ENCODE measurements at regions not wholly inside any gene's neighbourhood (a gene's known extent, or its start where the extent isn't known, plus 50 kb on each side); places are given as distances from the start of the nearest gene placed in this dataset.

DNA sequence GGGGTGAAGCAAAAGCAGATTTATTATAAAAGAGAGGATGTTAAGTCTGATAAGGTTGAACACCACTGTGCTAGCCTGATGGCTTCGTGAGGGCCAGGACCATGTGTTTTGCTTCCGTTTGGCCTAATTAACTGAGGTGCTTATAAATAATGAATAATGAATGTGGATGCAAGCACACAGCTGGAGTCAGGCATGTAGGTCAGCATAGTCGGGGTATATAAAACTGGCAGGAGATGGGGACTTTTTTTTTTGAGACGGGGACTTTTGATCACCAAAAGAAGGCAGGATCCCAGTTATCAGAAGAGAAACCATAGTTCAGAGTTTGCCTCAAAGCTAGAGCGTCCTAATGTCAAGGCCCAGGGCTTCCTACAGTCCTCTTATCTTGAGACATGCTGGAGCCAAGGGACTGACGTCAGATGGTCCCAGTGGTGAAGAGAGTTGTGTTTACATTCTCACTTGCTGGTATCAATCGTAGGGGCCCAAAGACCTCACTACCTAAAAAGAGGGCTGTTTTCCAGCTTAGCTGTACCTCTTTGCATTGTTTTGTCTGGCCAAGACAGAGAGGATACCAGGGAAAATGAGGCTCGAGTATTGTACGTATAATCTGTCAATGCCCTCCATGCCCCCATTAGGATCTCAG is 50.4 kb downstream of the RTL9 start:
- DNase-seq (ENCODE audit: low spot score): no peak

GRCh38 chrX:110409925-110410324 is 51.3 kb downstream of the RTL9 start:
- peak; percentile 6 for DNase-seq (ENCODE audit: low spot score)

GRCh38 chrX:110410603-110411002 is 52.0 kb downstream of the RTL9 start:
- DNase-seq (ENCODE audit: low spot score): no peak

DNA sequence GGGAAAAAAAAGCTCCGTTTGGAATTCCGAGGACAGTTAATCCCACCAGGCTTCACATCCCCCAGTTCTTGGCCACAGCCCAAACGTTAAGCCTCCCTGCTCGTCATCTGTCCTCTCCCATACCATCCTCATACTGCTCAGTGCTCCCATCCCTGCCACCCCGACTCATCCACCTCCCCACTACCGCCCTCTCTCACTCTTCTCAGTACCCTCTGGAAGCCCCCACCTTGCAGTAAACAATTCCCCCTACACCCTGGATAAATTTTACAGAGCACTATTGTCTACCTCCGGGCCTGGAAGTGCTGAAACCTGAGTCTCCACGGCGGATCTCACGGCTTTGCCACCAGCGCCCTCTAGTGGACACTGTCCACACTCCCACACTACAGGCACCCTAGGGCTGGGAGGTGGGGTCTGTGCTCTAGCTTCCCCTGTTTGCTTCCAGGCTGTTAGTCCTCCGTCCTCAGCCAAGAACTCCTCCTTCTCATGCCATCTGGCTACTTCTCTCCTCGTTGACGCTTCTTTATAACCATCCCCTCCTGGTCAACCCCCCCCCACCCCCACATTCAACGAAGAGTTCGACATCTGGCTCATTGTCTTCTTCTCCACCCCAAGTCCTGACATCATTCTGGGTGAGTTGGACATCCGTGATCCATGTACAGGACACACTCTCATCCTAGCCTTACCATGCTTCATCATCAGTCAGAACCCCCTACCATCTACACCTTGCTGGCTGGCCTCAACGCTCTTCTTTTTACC is 54.5 kb downstream of the RTL9 start:
- DNase-seq (ENCODE audit: low spot score): peak; percentile 74

GRCh38 chrX:110413727-110414124 is 55.1 kb downstream of the RTL9 start:
- no peak for DNase-seq (ENCODE audit: low spot score)

DNA sequence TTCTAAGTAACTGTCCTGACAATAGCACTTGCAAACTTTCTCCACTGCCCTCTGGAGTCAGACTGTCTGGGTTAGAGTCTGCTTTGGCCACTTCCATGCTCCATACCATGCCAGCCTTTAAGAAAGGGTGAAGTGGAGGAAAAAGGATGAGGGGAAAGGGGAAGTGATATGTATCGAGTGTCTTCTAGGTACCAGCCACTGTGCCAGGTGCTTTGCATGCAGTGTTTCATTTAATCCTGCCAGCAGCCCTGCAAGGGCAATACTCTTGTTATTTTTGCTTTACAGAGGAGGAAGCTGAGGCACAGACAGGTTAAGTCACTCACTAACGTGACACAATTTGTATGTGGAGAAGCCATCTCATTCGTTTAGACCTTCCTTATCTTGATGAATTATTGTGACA is 55.6 kb downstream of the RTL9 start:
- DNase-seq (ENCODE audit: low spot score): no peak

DNA sequence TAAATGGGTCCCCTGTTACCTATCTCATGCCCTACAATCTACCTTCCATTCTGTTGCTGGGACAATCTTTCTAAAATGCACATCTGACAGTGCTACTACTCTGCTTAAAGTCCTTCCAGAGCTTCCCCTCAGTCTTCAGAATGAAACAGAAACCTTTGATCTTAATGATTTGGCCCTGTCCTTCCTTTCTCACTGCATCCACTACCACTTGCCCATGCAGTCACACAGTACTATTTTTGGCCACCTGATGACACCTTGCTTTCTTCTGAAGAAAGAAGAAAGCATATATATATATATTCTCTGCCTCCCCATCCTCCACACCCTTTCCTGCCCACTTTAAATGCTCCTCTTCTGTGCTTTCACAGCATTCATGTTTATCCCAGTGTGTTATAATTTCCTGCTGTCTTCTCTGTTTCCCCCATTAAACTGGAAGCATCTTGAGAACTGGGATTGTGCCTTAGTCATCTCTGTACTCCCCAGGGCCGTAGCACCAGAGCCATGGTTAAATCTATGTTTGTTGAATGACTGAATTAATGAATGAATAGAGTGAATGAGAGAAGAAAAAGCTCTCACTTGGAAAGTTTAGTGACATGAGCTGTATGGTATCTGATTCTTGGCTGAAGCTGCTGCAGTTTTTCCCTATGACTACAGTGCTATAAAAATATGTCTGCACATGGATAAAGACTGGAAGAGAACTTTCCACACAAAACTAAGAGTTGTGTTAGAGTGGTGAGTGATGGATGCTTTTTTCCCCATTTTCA is 56.2 kb downstream of the RTL9 start:
- DNase-seq (ENCODE audit: low spot score): no peak

DNA sequence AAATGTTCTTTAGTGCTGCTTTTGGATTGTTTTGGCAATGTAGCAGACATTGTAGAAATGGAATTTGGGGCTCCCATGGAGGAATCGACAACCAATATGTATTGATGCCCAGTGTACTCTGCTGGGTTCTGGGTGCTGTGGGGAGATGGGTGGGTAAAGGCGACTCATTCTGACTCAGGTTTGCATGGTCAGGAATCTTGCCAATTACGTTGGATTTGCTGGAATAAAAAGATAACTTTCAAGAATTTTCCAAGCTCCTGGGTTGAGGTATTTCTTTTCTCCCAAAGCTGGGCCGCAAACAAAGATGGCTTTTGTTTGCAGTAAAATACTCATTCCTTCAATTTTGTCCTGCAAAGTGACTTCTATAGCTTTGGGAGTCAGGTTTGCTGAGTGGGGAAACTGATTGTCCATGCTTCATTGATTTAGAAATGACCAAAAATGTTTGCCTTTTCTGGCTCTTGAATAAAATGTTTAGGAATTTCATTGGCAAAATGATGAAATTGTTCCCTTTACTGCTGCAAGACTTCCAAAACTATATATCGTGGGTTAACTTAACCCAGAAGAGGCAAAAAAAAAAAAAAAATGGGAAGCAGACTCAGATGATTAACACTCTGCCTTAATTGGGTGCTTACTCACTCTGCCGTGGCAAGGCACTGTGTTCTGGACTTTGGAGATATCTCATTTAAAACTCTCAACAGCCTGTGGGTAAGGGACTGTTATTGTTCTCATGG is 57.0 kb downstream of the RTL9 start:
- no peak for DNase-seq (ENCODE audit: low spot score)

GRCh38 chrX:110417128-110417527 is 58.5 kb downstream of the RTL9 start:
- no peak for DNase-seq (ENCODE audit: low spot score)

GRCh38 chrX:110418316-110419235 is 59.9 kb downstream of the RTL9 start:
- DNase-seq (ENCODE audit: low spot score): no peak

DNA sequence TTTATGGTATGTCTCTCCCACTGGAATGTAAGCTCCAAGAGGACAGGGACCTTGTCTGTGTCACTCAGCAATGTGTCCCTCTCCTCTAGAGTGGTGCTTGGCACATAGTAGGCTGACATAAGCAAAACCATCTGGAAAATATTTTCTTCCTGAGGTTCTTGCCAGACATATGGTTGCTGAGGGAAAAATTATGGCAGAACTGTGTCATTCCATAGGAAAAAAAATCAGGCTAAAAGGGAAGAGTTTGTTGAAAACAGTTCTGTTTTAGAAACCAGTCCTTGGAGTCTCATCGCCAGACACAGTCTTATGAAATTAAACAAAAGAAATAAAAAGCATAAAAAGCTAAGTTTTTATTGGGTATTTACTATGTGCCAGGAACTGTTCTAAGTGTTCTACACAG is 60.9 kb downstream of the RTL9 start:
- no peak for DNase-seq (ENCODE audit: low spot score)

DNA sequence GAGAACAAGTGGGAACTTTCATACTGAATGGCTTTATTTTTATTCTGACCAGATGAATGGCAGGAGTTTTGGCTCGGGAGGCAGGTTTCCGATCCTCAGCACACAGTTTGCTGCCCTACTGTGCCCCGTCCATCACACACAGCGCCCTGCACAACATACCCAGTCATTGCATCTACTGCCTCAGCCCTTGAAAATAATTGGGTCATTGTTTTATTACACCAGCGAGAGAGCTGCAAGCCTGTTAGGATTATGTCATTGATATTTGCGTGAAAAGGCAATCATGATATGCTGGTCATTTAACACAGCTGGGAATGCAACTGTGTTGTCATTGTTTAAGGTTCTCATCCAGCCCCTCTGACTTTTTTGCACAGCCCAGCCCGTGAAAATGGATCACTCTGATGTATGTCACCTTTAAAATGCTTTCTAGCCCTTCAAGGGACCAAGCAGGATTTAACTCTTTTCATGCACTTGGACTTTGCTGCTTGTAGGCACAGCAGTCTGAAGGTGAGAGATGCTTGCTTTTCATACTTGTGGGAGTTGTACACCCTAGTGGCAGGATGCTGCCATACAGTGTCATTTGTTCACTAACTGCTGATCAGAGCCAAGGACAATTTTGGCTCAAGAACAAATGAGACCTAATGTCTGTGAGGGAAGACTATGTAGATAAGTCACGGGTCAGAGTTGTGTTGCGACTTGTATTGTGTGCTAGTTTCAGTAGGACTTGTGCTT is 62.3 kb downstream of the RTL9 start:
- no peak for DNase-seq (ENCODE audit: low spot score)

- no peak for DNase-seq (ENCODE audit: low spot score)
These were observed 63.1 kb downstream of the RTL9 start for GRCh38 chrX:110421500-110422455.

- no peak for DNase-seq (ENCODE audit: low spot score)
These were observed 66.8 kb downstream of the RTL9 start for GRCh38 chrX:110425222-110426154.

GRCh38 chrX:110426155-110426504 is 67.5 kb downstream of the RTL9 start:
- DNase-seq (ENCODE audit: low spot score): no peak

GRCh38 chrX:110427076-110427475 is 68.4 kb downstream of the RTL9 start:
- DNase-seq (ENCODE audit: low spot score): no peak

- DNase-seq (ENCODE audit: low spot score): no peak
These were observed 69.5 kb downstream of the RTL9 start for GRCh38 chrX:110428144-110428543.

DNA sequence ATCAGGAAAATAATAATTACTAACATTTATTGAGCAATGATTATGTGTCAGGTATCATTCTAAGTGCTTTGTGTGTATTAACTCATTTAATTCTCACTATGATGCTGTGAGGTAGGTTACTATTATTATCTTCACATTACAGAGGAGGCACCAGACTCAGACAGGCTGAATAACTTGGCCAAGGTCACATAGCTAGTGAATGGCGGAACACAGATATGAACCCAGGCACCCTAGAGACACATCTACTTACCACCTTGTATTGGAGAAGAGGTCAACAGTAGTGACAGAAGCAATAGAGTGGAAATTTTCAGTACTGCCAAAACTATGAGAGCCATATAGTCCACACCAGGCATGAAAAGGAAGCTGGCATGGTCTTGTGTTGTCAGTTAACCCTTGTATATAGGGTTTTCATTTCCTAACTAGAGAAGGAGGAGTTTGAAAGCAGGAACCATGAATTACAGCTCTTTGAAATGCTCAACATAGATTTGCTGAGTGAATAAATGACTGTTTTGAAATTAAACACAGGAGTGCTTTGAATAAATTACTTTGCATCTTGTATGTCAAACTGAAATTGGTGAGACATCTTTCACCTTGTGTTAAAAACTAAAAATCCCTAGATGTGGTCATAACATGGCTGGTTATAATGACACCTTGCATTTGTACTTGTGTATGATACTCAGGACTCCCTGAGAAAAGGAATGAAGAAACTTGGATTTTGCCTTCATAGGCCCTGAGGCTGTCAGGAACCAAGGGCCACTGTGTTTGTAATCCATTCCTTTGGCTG is 71.8 kb downstream of the RTL9 start:
- DNase-seq (ENCODE audit: low spot score): no peak

All from activated CD4-positive, alpha-beta T cell treated with anti-CD3 and anti-CD28 coated beads, Interleukin-2, Interleukin-4, amounts not matched to agents 100 ng/mL and 50 ng/mL, durations not matched to agents 16 hours and 8 hours (primary cell).